Skeletal muscle satellite cell (primary cell): ENCODE measurements at regions not wholly inside any gene's neighbourhood (a gene's known extent, or its start where the extent isn't known, plus 50 kb on each side); places are given as distances from the start of the nearest gene placed in this dataset.

ENCODE experiments used
- H3K27me3 ChIP-seq: 2 replicates; pipeline ENCODE4 v1.7.0; 2013; ENCODE audit warnings: low read length; ENCODE audit not compliant: control insufficient read depth, insufficient read depth
- H3K36me3 ChIP-seq: 2 replicates; pipeline ENCODE4 v1.7.0; 2013; ENCODE audit warnings: mild to moderate bottlenecking, control low read depth, low read length; ENCODE audit not compliant: insufficient read depth
- H3K4me1 ChIP-seq: 2 replicates; pipeline ENCODE4 v1.7.0; 2013; ENCODE audit warnings: low read length; ENCODE audit not compliant: control insufficient read depth, insufficient read depth
- H3K4me2 ChIP-seq: 2 replicates; pipeline ENCODE4 v1.7.0; 2013; ENCODE audit warnings: mild to moderate bottlenecking, low read length
- H3K4me3 ChIP-seq: 2 replicates; pipeline ENCODE4 v1.7.0; 2013; ENCODE audit warnings: low read length
- H3K9ac ChIP-seq: 2 replicates; pipeline ENCODE4 v1.7.0; 2013; ENCODE audit warnings: mild to moderate bottlenecking, low read depth, low read length, moderate library complexity
- H3K9me3 ChIP-seq: replicated peaks from 2 replicates; pipeline ENCODE4 v1.7.0; 2013; ENCODE audit warnings: mild to moderate bottlenecking, control low read depth, low read length

DNA sequence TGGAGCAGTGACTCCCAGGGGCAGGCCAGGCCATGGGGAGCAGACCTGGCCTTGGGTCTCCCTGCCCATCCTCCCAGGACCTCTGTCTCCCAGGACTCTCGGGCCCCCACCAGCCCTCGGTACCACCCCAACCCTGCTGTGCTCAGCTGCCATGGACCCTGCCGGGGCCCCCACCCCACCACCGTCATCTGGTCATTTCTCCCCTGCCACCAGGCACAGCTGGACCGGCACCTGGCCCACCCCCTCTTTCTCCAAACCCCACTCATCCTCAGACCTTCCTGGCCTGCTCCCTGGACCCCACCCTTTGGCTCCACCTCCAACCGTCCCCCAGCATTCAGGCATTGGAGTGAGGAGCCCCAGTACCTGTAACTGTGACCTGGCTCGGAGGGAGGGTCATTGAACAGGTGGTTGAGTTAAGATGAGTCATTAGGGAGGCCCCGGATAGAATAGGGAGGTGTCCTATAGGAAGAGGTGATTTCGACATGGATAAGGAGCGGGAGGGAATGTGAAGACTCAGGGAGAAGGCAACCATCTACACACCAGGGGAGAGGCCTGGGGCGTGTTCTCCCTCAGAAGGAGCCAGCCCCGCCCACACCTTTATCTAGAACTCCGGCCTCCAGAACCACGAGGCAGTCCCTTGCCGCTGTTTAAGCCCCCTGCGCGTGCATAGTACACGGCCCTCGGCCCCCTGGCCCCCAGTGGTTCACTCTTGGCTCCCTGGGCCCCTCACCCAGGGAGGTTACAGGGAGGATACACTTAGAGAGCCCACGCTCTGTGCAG is 1395.9 kb downstream of the BRD1 start:
- no peaks in the 10 kb centered on the region for H3K36me3 ChIP-seq
- H3K9me3 ChIP-seq = peaks cover 18% of the 10 kb centered on the region
- no peaks in the 10 kb centered on the region for H3K4me1 ChIP-seq

DNA sequence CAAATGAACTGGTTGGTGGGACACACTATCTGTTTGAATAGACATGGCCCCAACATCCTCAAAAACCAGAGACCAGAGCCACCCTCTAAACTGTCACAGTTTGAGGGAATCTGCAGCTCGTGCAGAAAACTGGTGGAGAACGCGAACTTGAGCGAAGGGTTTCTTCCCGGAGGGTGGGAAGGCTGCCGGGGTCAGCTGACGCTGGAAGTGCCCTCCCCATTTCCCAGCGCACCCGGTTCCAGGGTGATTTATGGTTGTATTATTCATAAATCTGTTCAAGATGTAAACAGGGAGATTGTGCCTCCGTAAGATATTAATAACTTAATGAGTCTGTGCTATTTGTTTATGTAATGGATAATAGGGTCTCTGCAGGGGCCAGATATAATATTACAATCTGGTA is 1396.7 kb downstream of the BRD1 start:
- Histone ChIP-seq H3K4me1 (no peaks in the 10 kb centered on the region), H3K27me3 (no peaks in the 10 kb centered on the region), H3K4me3 (no peak overlapping the region), H3K9me3 (peaks cover 19% of the 10 kb centered on the region), H3K4me2 (no peak overlapping the region), H3K36me3 (no peaks in the 10 kb centered on the region), H3K9ac (no peak overlapping the region)

More for the DNA sequence above, 1395.9 kb downstream of the BRD1 start:
- no peak overlapping the region for H3K4me3 ChIP-seq
- no peaks in the 10 kb centered on the region for H3K27me3 ChIP-seq
- H3K9ac ChIP-seq = no peak overlapping the region
- H3K4me2 ChIP-seq = no peak overlapping the region

DNA sequence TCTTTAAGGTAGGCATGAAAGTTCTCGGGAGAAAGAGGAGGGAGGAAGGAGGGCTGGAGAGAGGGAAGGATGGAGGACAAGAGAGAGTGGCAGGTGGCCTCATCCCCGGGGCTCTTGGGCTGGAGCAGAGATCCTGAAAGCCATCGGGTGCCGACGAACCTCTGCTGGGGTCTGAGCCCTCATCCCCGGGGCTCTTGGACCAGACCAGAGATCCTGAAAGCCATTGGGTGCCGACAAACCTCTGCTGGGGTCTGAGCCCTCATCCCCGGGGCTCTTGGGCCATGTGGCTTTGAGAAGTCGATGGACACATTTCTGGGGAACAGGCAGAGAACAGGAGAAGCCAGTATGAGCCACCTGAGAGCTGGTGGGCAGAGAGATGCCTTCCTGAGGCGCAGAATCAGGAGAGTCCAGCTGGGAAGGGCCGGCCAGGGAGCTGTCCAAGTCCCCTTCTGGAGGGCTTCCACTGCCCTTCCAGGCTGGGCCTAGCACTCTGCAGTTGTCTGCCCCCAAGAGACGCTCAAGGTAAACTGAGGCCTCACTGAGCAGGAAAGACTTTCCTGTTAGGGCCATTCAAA is 1398.1 kb downstream of the BRD1 start:
- Histone ChIP-seq H3K36me3 (no peaks in the 10 kb centered on the region), H3K4me1 (no peaks in the 10 kb centered on the region), H3K4me2 (no peak overlapping the region), H3K27me3 (no peaks in the 10 kb centered on the region), H3K9me3 (peaks cover 29% of the 10 kb centered on the region), H3K9ac (no peak overlapping the region), H3K4me3 (no peak overlapping the region)

DNA sequence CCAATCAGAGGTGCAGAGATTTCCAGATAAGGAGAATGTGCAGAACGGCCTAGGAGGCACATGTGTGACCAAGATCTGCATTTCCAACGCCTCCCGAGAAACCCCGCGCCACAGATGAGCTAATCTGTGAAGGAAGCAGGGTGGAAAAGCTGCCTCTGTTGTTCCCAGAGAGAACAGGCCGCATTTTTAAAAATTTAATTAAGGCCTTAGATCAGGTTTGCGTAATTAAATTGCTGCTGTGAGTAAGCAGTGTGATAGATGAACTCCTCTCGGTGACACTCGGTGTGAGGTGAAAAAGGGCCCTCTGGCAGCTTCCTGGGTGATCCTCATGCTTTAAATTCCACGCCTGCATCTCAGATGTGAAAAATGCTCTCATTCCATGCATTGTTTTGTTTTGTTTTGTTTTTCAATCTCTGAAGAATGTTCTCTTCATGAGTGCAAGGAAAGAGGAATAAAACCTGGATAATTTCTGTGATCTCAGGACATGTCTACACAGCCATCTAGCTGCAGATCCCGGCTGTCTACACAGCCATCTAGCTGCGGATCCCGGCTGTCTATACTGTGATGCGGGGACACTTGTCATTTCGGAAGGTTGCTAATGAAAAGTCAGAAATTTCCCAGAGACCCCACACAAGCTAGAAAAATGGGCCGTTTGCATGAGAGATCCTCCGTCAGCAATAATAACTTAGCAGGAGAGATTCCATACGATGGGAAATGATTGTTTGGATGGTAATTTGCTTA is 1398.9 kb downstream of the BRD1 start:
- Histone ChIP-seq H3K36me3 (no peaks in the 10 kb centered on the region), H3K27me3 (no peaks in the 10 kb centered on the region), H3K9me3 (peaks cover 35% of the 10 kb centered on the region), H3K4me2 (no peak overlapping the region), H3K9ac (no peak overlapping the region), H3K4me1 (no peaks in the 10 kb centered on the region), H3K4me3 (no peak overlapping the region)

DNA sequence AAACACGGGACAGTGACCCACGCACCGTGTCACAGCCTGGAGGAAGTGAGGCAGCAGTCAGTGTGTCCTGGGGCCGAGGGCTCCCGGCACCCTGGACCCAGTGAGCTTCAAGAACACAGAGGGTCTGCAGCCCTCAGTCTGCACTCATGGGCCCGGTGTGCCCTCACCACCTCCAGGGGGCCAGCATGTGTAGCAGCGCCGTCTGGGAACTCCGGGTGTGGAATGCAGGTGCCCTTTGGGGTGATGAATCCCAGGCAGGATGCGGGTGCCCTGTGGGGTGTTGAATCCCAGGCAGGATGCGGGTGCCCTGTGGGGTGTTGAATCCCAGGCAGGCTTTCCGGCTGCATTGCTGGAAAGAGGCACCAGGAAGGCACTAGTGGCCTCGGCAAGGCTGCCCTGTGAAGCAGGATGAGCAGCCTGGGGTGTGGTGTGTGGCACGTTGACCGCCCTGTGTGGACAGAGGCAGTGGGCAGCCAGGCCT is 1399.9 kb downstream of the BRD1 start:
- no peaks in the 10 kb centered on the region for H3K27me3 ChIP-seq
- H3K36me3 ChIP-seq = no peaks in the 10 kb centered on the region
- H3K9me3 ChIP-seq = peaks cover 32% of the 10 kb centered on the region
- no peak overlapping the region for H3K4me2 ChIP-seq
- no peak overlapping the region for H3K9ac ChIP-seq
- no peaks in the 10 kb centered on the region for H3K4me1 ChIP-seq
- H3K4me3 ChIP-seq = no peak overlapping the region

DNA sequence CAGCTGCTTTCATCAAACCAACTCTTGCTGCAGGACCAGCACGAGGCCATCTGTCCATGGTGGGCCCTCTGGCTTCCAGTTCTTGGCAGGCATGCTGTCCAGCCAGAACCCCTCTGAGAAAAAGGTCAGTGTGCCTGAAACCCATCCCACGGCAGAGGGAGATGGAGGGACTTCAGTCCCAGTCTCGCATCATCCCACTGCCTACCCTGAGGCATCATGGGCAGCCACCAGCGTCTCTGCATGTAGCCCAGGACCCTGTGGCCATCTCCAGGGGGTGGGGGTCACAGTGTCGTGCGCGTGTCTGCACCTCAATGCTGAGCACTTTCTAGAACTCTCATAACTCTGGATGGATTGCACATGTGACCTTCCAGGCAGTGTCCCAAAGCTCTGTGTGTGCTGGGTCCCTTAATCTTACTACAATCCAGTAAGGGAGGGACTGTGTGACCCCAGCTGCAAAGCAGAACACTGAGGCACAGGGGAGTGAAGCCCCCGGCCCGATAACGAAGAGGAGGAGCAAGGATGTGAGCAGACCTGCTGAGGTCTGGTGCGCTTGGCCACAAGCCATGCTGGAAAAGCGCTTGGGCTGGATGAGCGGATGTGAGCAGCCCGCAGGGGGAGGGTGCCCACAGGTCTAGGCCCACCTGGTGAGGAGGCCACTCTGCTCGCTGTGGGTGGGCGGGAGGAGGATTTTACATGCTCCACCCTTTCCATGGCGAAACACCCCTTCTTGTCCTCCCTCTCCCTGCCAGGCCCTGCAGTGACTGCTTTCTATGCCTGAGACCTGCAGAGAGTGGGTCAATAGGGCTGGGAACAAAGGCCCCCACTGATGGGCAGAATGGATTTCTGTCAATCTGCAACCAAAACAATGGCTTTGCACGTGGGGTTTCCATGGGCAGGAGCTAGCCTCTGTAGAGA is 1401.0 kb downstream of the BRD1 start:
- no peaks in the 10 kb centered on the region for H3K36me3 ChIP-seq
- no peaks in the 10 kb centered on the region for H3K27me3 ChIP-seq
- no peaks in the 10 kb centered on the region for H3K4me1 ChIP-seq
- peaks cover 32% of the 10 kb centered on the region for H3K9me3 ChIP-seq
- H3K9ac ChIP-seq = no peak overlapping the region
- H3K4me2 ChIP-seq = no peak overlapping the region
- no peak overlapping the region for H3K4me3 ChIP-seq

DNA sequence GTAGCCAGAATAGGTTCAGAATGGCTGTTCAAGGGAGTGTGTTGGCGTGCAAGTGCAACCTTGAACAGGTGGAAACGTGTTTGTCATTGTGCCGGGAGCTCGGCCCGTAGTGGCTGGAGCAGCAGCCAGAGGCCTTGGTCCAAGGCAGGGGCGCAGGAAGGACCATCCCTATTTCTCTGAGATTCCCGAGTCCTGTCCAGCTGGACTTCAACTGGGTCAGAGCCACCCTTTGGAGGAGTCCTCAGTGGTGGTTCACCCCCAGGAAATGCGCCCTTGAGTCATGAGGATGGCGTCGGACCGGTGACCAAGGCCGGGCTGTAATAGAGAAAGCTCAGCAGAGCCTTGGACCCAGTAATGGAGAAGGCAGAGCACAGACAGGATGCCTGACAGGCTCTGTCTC is 1402.0 kb downstream of the BRD1 start:
- Histone ChIP-seq H3K9me3 (peaks cover 27% of the 10 kb centered on the region), H3K4me1 (no peaks in the 10 kb centered on the region), H3K27me3 (no peaks in the 10 kb centered on the region)

DNA sequence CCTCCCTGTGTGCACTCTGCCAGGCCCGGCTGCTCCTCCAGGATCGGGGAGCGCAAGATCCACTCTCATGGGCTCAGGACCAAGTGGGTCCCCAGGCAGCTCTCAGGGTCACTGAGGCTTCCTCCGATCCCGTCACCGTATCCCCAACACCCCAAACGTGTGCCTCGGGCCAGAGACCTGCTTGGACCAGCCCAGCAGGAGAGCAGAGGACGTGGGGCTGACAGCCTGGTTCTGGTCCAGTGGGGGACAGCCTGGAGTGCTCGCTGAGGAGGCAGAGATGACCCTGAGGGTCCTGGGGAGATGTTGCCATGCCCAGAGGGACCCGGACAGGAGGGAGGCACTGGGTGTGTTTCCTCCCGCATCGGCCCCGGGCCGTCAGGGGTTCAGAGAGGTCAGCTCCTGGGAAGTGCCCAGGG is 1402.6 kb downstream of the BRD1 start:
- Histone ChIP-seq H3K36me3 (no peaks in the 10 kb centered on the region), H3K4me3 (no peak overlapping the region), H3K9ac (no peak overlapping the region), H3K9me3 (peaks cover 30% of the 10 kb centered on the region), H3K4me2 (no peak overlapping the region), H3K4me1 (no peaks in the 10 kb centered on the region), H3K27me3 (no peaks in the 10 kb centered on the region)

More for the DNA sequence above, 1402.0 kb downstream of the BRD1 start:
- no peak overlapping the region for H3K4me3 ChIP-seq
- no peaks in the 10 kb centered on the region for H3K36me3 ChIP-seq
- H3K9ac ChIP-seq = no peak overlapping the region
- H3K4me2 ChIP-seq = no peak overlapping the region

DNA sequence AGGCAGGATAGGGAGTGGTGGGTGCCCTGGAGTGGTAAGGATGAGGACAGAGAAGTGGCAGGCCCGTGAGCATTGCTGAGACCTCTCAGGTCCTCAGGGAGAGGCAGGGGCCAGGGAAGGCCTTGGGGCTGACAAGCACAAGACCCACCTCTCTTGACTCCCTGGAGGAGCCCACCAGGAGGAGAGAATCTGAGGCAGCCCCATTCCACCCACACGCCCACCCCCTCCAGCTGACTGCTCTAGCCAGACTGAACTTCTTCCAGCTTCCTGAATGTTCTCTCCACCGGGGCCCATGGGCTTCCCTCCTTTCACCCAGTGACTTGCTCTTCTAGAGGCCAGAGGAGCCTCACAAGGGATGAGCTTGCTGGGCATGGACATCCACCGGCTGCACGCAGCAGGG is 1403.0 kb downstream of the BRD1 start:
- H3K9ac ChIP-seq = no peak overlapping the region

DNA sequence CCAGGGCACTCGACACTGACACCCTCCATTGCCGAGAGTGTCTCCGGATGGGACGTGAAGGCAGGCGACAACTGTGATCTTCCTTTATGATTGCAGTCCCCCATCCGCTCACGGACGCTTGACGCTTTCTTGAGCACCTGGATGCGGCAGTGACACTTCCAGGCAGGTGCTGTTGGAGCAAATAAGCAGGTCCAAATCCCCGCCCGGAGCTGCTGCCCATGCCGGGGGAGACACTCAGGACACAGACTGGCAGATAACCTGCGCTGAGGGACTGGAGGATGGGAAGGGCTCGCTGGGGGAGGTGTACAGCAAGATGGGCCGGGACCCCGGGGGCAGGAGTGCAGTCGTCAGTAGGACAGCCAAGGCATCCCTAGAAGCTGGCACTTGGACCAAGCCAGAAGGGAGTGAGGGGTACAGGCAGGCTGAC is 1403.5 kb downstream of the BRD1 start:
- Histone ChIP-seq H3K27me3 (no peaks in the 10 kb centered on the region), H3K9me3 (peaks cover 33% of the 10 kb centered on the region), H3K9ac (no peak overlapping the region), H3K36me3 (no peaks in the 10 kb centered on the region), H3K4me2 (no peak overlapping the region), H3K4me3 (no peak overlapping the region), H3K4me1 (no peaks in the 10 kb centered on the region)

More for the DNA sequence above, 1403.0 kb downstream of the BRD1 start:
- Histone ChIP-seq H3K4me2 (no peak overlapping the region), H3K4me3 (no peak overlapping the region), H3K4me1 (no peaks in the 10 kb centered on the region), H3K36me3 (no peaks in the 10 kb centered on the region), H3K27me3 (no peaks in the 10 kb centered on the region), H3K9me3 (peaks cover 33% of the 10 kb centered on the region)

DNA sequence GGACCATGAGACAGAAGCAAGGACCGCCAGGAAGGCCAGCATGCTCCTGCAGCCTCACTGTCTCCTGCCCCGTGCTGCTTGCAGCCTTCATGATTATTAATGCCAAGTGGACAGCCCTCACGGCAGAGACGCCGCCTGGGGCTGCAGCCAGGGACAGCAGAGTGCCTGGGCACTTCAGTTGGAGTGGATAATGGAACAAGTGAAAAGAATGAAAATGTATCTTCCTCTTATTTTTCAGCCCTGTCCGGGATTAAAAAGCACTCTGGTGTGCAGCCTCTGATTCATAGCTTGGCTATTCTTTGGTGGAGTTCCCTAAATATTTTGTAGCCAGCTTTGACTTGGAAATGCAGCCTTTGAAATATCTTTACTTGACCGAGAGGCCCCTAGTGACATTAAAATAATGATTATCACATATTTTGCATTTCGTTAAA is 1404.2 kb downstream of the BRD1 start:
- Histone ChIP-seq H3K36me3 (no peaks in the 10 kb centered on the region), H3K4me3 (no peak overlapping the region), H3K27me3 (no peaks in the 10 kb centered on the region), H3K4me2 (no peak overlapping the region), H3K4me1 (no peaks in the 10 kb centered on the region), H3K9me3 (peaks cover 33% of the 10 kb centered on the region), H3K9ac (no peak overlapping the region)
